Transverse colon (tissue), 4 donors: ENCODE measurements at regions not wholly inside any gene's neighbourhood (a gene's known extent, or its start where the extent isn't known, plus 50 kb on each side); places are given as distances from the start of the nearest gene placed in this dataset.

Experiments
- DNase-seq: peaks from one replicate; pipeline ENCODE4 v3.0.0-alpha.2; 2019
- H3K27ac ChIP-seq, 4 donors: fragments of 200-600 bp; sonication (generic); 2 replicates each; pipeline ENCODE4 v1.5.1; 2016 to 2018; ENCODE audit warnings: inconsistent platforms in 4 of 4
- H3K27me3 ChIP-seq: fragments of 200-600 bp; sonication (generic); 2 replicates; pipeline ENCODE4 v1.5.1; 2017; ENCODE audit warnings: inconsistent platforms
- H3K36me3 ChIP-seq, 4 donors: fragments of 200-600 bp; sonication (generic); 2 replicates each; pipeline ENCODE4 v1.5.1; 2017 to 2019; ENCODE audit warnings: inconsistent platforms in 4 of 4
- H3K4me1 ChIP-seq, 4 donors: fragments of 200-600 bp; sonication (generic); 2 replicates each; pipeline ENCODE4 v1.5.1; 2017 to 2020; ENCODE audit warnings: inconsistent platforms in 4 of 4
- H3K4me3 ChIP-seq, 4 donors: fragments of 200-600 bp; sonication (generic); 1 replicate in 1 of 4; 2 replicates in 3 of 4; pipeline versions ENCODE4 v1.5.1 to v1.6.1; 2017 to 2019; ENCODE audit warnings: inconsistent platforms in 4 of 4
- H3K9me3 ChIP-seq, 2 donors: fragments of 200-600 bp; sonication (generic); 2 replicates each; pipeline ENCODE4 v1.5.1; 2017 to 2019; ENCODE audit warnings: inconsistent platforms in 2 of 2
- CTCF ChIP-seq, 5 experiments: fragments of 200-600 bp in 3 of 5; fragments of 450-650 bp in 2 of 5; sonication (generic) in 3 of 5; IDR thresholded peaks; 1 replicate in 2 of 5; 2 replicates in 3 of 5; pipeline ENCODE4 v1.5.1; 2016 to 2017; ENCODE audit warnings: antibody characterized with exemption in 5 of 5, inconsistent platforms in 3 of 5, mild to moderate bottlenecking in 2 of 5, moderate library complexity in 1 of 5
- EP300 ChIP-seq: sonication (generic); formaldehyde crosslinking; IDR thresholded peaks from one replicate; pipeline ENCODE4 v1.6.1; 2017; ENCODE audit warnings: antibody characterized with exemption, low read depth
- POLR2A ChIP-seq: fragments of 450-650 bp; IDR thresholded peaks from one replicate; pipeline ENCODE4 v1.6.1; 2016; ENCODE audit warnings: antibody characterized with exemption, mild to moderate bottlenecking, moderate library complexity
- POLR2AphosphoS5 ChIP-seq, 3 donors: sonication (generic); formaldehyde crosslinking; IDR thresholded peaks; one replicate each; pipeline ENCODE4 v1.6.1; 2016; ENCODE audit warnings: antibody characterized with exemption in 3 of 3
- WGBS, 2 donors: methylation state at CpG; one replicate each; pipeline ENCODE4 v1.1.5; 2018; ENCODE audit warnings: low coverage in 1 of 2; 5-methylcytosine and 5-hydroxymethylcytosine counted together
- in situ Hi-C, 4 donors: fragments of 200-750 bp; cut with MboI; loops; one replicate each; pipeline versions ENCODE4 v1.15.0 to v1.15.1; 2017; ENCODE audit warnings: low sequenced_read_pairs in 3 of 4, low pct_ligation_motif_present in 1 of 4, low pct_unique_long_range_greater_than_20kb in 1 of 4
- intact Hi-C: fragments of 100-400 bp; cut with DNase I; formaldehyde crosslinking; loops from one replicate; pipeline ENCODE4 v1.15.1; 2023; ENCODE audit warnings: low total_unique reads

DNA sequence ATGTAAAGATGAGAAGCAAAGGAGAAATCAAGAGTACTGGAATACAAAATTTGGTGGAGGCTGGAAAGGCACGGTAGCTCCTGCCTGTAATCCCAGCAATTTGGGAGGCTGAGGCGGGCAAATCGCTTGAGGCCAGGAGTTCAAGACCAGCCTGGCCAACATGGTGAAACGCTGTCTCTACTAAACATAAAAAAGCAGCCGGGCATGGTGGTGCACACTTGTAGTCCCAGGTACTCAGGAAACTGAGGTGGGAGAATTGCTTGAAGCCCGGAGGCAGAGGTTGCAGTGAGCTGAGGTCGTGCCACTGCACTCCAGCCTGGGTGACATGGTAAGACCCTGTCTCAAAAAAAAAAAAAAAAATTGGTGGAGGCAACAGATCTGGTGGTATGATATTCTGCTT, 1086.0 kb downstream of the NLGN4X start:
- no peaks in the 10 kb centered on the region for H3K27me3 ChIP-seq
- no peaks in the 10 kb centered on the region for H3K4me1 ChIP-seq
- no peak for DNase-seq
- H3K36me3 ChIP-seq, result no peaks in the 10 kb centered on the region
- in situ Hi-C loops (no loop called here), intact Hi-C loops (no loop called here)
- TF ChIP-seq EP300 (no peak), CTCF (IDR thresholded peaks at IDR 0.05) (no peak), POLR2AphosphoS5 (IDR thresholded peaks at IDR 0.05) (no peak), POLR2A (no peak)
- 85% methylated on average over 7 of the region's 7 CpGs; no CpG with 5 or more reads in 1 of the 2 donors for WGBS, 2 donors
- H3K27ac ChIP-seq, result no peak overlapping the region
- H3K4me3 ChIP-seq, result no peak overlapping the region
- H3K9me3 ChIP-seq, result no peaks in the 10 kb centered on the region

DNA sequence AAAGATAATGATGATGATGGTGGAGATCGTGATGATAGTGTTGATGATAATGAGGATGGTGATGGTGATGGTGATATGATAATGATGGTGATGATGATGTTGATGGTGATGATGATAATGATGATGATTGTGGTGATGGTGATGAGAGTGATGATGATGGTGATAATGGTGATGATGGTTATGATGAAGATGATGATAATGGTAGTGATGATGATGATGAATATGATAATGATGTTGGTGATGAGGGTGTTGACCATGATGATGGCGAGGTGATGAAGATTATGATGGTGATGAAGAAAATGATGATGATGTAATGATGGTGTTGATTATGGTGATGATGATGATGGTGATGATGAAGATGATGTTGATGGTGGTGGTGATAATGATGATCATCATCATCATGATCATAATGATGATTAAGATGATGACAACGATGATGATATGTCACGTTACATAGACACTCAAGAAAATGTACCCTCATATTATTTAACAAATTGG, 1106.4 kb downstream of the NLGN4X start:
- 65 to 83% methylated on average over 1 to 4 of the region's 4 CpGs for WGBS, 2 donors
- no peak overlapping the region for H3K27ac ChIP-seq
- DNase-seq, result no peak
- TF ChIP-seq POLR2A, result no peak
- TF ChIP-seq CTCF (IDR thresholded peaks at IDR 0.05), result no peak
- TF ChIP-seq EP300, result no peak
- no peak for TF ChIP-seq POLR2AphosphoS5 (IDR thresholded peaks at IDR 0.05)
- no peaks in the 10 kb centered on the region for H3K4me1 ChIP-seq
- intact Hi-C loops, result no loop called here
- no peak overlapping the region for H3K4me3 ChIP-seq
- H3K9me3 ChIP-seq, result no peaks in the 10 kb centered on the region
- H3K36me3 ChIP-seq, result no peaks in the 10 kb centered on the region
- in situ Hi-C loops, result no loop called here
- H3K27me3 ChIP-seq, result no peaks in the 10 kb centered on the region

- Histone ChIP-seq H3K27ac (no peak overlapping the region), H3K4me1 (no peaks in the 10 kb centered on the region), H3K9me3 (no peaks in the 10 kb centered on the region), H3K36me3 (no peaks in the 10 kb centered on the region), H3K27me3 (no peaks in the 10 kb centered on the region), H3K4me3 (no peak overlapping the region)
- in situ Hi-C loops, result no loop called here
- DNase-seq, result no peak
- intact Hi-C loops, result loop anchor here (10.0 kb wide), 1 partner anchor 573 kb away; no protein-coding TSS in a partner anchor
- TF ChIP-seq POLR2AphosphoS5 (IDR thresholded peaks at IDR 0.05) (no peak), CTCF (IDR thresholded peaks at IDR 0.05) (no peak), POLR2A (no peak), EP300 (no peak)
- 84% methylated on average over 4 of the region's 4 CpGs; no CpG with 5 or more reads in 1 of the 2 donors for WGBS, 2 donors
Observed at GRCh38 chrX:5117816-5118215, 1110.9 kb downstream of the NLGN4X start.

DNA sequence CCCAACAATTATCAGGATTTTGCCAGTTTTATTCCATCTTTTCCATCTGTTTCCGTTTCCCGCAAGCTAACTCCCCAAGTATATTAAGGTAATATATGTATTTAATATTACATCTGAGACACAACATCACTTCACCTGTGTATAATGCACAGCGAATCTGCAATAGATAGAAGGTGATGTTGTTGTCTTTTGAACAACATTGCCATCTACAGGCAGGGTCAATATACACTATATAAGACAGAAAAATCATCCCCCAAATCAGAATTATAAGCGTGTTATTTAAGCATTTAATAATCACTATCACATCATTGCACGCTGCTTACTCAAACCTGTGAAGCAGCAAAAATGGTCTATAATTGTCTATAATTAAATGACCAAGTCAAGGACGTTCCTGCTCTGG, 1115.5 kb downstream of the NLGN4X start:
- no peak overlapping the region for H3K4me3 ChIP-seq
- in situ Hi-C loops, result no loop called here
- H3K4me1 ChIP-seq, result no peaks in the 10 kb centered on the region
- intact Hi-C loops, result loop anchor here (10.0 kb wide), 1 partner anchor 568 kb away; no protein-coding TSS in a partner anchor
- no peak for TF ChIP-seq POLR2A
- no peak for TF ChIP-seq CTCF (IDR thresholded peaks at IDR 0.05)
- TF ChIP-seq EP300, result no peak
- no peak for TF ChIP-seq POLR2AphosphoS5 (IDR thresholded peaks at IDR 0.05)
- DNase-seq, result no peak
- no peaks in the 10 kb centered on the region for H3K36me3 ChIP-seq
- 58% methylated on average over 6 of the region's 6 CpGs; no CpG with 5 or more reads in 1 of the 2 donors for WGBS, 2 donors
- no peaks in the 10 kb centered on the region for H3K27me3 ChIP-seq
- no peak overlapping the region for H3K27ac ChIP-seq
- H3K9me3 ChIP-seq, result no peaks in the 10 kb centered on the region
